GM19193 (cell line): ENCODE measurements at regions not wholly inside any gene's neighbourhood (a gene's known extent, or its start where the extent isn't known, plus 50 kb on each side); places are given as distances from the start of the nearest gene placed in this dataset.

Experiments
- POLR2A ChIP-seq: IDR thresholded peaks from 4 replicates; pipeline ENCODE4 v1.6.1; 2011; ENCODE audit not compliant: insufficient read depth, insufficient read length; ENCODE audit errors: extremely low read depth

- no peak for TF ChIP-seq POLR2A
Measured at GRCh38 chr14:62076825-62077605, 314.8 kb downstream of the SNAPC1 start.

- TF ChIP-seq POLR2A: no peak
Measured at GRCh38 chr14:62077676-62078261, 315.5 kb downstream of the SNAPC1 start.

GRCh38 chr14:62079038-62079437 lies 316.8 kb downstream of the SNAPC1 start:
- TF ChIP-seq POLR2A: no peak

- peak; percentile 46 for TF ChIP-seq POLR2A
Measured at GRCh38 chr14:62081012-62081612, 318.9 kb downstream of the SNAPC1 start.

GRCh38 chr14:62081951-62082350 lies 319.7 kb downstream of the SNAPC1 start:
- no peak for TF ChIP-seq POLR2A

- no peak for TF ChIP-seq POLR2A
Measured at GRCh38 chr14:62082779-62083178, 320.6 kb downstream of the SNAPC1 start.

GRCh38 chr14:62084020-62084419 lies 321.8 kb downstream of the SNAPC1 start:
- TF ChIP-seq POLR2A: no peak

GRCh38 chr14:62087191-62087590 lies 325.0 kb downstream of the SNAPC1 start:
- no peak for TF ChIP-seq POLR2A

DNA sequence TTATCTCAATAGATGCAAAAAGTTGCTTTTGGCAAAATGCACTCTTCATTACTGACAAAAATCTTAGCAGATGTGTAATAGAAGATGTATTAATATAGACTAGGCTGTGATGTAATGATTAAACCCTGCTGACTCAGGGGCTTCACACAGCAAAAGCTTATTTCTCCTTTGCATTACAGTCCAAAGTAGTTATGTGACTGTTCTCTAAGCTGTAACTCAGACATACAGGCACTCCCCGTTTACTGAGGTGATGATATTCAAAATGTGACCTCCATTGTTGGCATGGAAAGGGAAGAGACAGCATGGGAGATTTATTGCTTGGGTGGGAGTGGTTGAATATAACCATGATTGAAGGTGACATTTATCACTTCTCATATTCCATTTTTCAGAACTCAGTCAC lies 331.5 kb downstream of the SNAPC1 start:
- no peak for TF ChIP-seq POLR2A

DNA sequence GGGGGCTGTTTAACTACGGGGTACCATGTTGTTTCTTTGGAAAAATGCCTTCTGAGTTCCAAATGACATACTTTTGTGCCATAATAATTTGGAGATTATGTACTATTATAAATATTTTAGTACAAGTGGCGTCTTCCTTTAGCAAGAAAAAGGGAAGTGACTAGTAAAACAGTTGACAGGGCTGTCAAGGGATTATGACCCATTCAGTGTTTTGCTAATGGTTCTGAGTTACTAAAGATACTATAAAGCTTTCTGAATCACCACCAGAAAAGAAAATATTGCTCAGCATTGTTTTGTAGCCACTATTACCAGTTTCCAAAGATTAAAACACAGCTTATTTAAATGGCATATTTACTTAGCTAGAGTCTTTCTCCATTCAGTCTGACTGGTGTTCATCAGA lies 334.9 kb downstream of the SNAPC1 start:
- no peak for TF ChIP-seq POLR2A

GRCh38 chr14:62097824-62098223 lies 335.6 kb downstream of the SNAPC1 start:
- TF ChIP-seq POLR2A: no peak

- TF ChIP-seq POLR2A: no peak
Measured at GRCh38 chr14:62098357-62098756, 336.1 kb downstream of the SNAPC1 start.

- no peak for TF ChIP-seq POLR2A
Measured at GRCh38 chr14:62099091-62099490, 336.9 kb downstream of the SNAPC1 start.

GRCh38 chr14:62101189-62101588 lies 339.0 kb downstream of the SNAPC1 start:
- no peak for TF ChIP-seq POLR2A

DNA sequence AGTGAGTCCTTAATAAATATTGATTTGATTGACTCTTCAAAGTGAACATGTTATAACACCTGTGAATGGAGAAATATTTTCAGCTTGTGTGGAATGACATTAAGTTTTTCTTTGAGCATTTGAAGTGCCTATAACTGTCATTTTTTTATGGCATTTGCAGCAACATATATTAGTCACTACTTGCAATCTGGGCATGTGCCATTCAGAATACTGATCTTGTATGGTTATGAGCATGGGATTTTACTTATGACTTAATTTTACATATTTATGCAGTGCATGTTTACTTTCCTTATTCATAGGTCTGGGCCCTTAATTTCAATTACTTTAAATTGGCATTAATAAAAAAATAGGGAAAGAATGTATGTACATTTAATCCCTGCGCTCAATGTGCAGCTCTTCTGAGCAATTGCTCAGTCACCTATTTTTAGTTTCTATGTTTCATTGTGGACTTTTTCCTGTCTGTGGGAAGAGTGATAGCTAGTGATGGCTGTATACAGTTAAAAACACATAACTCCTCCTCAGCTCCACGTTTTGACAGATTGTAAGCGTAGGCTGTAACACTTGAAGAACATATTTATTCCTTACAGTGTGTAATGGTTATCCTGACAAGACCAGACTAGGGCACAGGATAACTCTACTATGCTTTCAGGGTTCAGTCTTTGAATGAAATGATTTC lies 339.6 kb downstream of the SNAPC1 start:
- TF ChIP-seq POLR2A: no peak

DNA sequence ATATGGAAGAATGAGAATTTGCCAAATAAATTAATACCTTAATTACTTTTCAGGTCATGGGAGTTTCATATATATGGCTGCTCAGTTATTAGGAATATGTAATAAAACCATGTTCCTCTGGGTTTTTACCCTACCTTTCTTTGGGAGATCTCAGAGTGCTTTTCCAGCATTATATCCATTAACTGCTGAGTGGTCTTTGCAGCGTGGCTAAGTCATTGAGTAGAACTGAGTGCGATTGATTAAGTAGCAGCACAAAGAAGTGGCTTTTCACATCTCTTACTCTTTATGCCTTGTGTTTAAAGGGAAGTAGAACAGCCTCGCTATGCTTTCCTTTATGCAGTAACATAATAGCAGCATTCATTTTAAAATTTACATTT lies 340.1 kb downstream of the SNAPC1 start:
- no peak for TF ChIP-seq POLR2A

GRCh38 chr14:62103464-62103863 lies 341.2 kb downstream of the SNAPC1 start:
- no peak for TF ChIP-seq POLR2A

- no peak for TF ChIP-seq POLR2A
Measured at GRCh38 chr14:62110941-62111340, 348.7 kb downstream of the SNAPC1 start.
